Trophoblast cell (in vitro differentiated cells and primary cell): ENCODE measurements at regions not wholly inside any gene's neighbourhood (a gene's known extent, or its start where the extent isn't known, plus 50 kb on each side); places are given as distances from the start of the nearest gene placed in this dataset.

Experiments used
- DNase-seq, 2 donors: peaks; one replicate each; pipeline ENCODE4 v3.0.0-alpha.2; 2016
- H2AFZ ChIP-seq: 2 replicates; pipeline ENCODE4 v1.6.1; 2013; ENCODE audit warnings: low read length, moderate library complexity, mild to moderate bottlenecking; ENCODE audit not compliant: insufficient read depth, poor library complexity
- H2AK5ac ChIP-seq: 2 replicates; pipeline ENCODE4 v1.6.1; 2013; ENCODE audit warnings: mild to moderate bottlenecking, low read length
- H2BK120ac ChIP-seq: 2 replicates; pipeline ENCODE4 v1.6.1; 2013; ENCODE audit warnings: low read length, mild to moderate bottlenecking, moderate library complexity; ENCODE audit not compliant: insufficient read depth, poor library complexity
- H2BK12ac ChIP-seq: 2 replicates; pipeline ENCODE4 v1.6.1; 2013; ENCODE audit warnings: mild to moderate bottlenecking, low read length, moderate library complexity
- H2BK5ac ChIP-seq: 2 replicates; pipeline ENCODE4 v1.6.1; 2013; ENCODE audit warnings: low read length, low read depth, moderate library complexity, mild to moderate bottlenecking; ENCODE audit not compliant: poor library complexity
- H3K14ac ChIP-seq: 2 replicates; pipeline ENCODE4 v1.6.1; 2013; ENCODE audit warnings: mild to moderate bottlenecking, low read length
- H3K18ac ChIP-seq: 2 replicates; pipeline ENCODE4 v1.6.1; 2013; ENCODE audit warnings: mild to moderate bottlenecking, low read length
- H3K23ac ChIP-seq: 2 replicates; pipeline ENCODE4 v1.6.1; 2013; ENCODE audit warnings: low read length
- H3K27ac ChIP-seq: 2 replicates; pipeline ENCODE4 v1.5.1; 2013; ENCODE audit warnings: low read depth, mild to moderate bottlenecking, inconsistent platforms, low read length, moderate library complexity
- H3K27me3 ChIP-seq: 2 replicates; pipeline ENCODE4 v1.6.1; 2013; ENCODE audit warnings: inconsistent platforms, mild to moderate bottlenecking, low read length, moderate library complexity; ENCODE audit not compliant: insufficient read depth
- H3K36me3 ChIP-seq, 2 experiments: 1 replicate in 1 of 2; 2 replicates in 1 of 2; pipeline ENCODE4 v1.6.1; 2013; ENCODE audit warnings: low read length in 2 of 2, mild to moderate bottlenecking in 2 of 2, moderate library complexity in 1 of 2; ENCODE audit not compliant: insufficient read depth in 2 of 2, control insufficient read depth in 1 of 2
- H3K4ac ChIP-seq: 2 replicates; pipeline ENCODE4 v1.6.1; 2013; ENCODE audit warnings: low read depth, mild to moderate bottlenecking, low read length, moderate library complexity
- H3K4me1 ChIP-seq, 2 experiments: 1 replicate in 1 of 2; 2 replicates in 1 of 2; pipeline ENCODE4 v1.6.1; 2013; ENCODE audit warnings: low read length in 2 of 2, mild to moderate bottlenecking in 2 of 2, moderate library complexity in 1 of 2; ENCODE audit not compliant: insufficient read depth in 2 of 2, control insufficient read depth in 1 of 2
- H3K4me2 ChIP-seq: 2 replicates; pipeline ENCODE4 v1.6.1; 2013; ENCODE audit warnings: inconsistent platforms, mild to moderate bottlenecking, low read length, moderate library complexity
- H3K4me3 ChIP-seq: 2 replicates; pipeline ENCODE4 v1.5.1; 2013; ENCODE audit warnings: mild to moderate bottlenecking, low read depth, low read length, inconsistent platforms
- H3K79me1 ChIP-seq: one replicate; pipeline ENCODE4 v1.6.1; 2013; ENCODE audit warnings: low read length
- H3K79me2 ChIP-seq: 2 replicates; pipeline ENCODE4 v1.6.1; 2013; ENCODE audit warnings: low read length, mild to moderate bottlenecking; ENCODE audit not compliant: control insufficient read depth, insufficient read depth, poor library complexity
- H3K9ac ChIP-seq: 2 replicates; pipeline ENCODE4 v1.6.1; 2013; ENCODE audit warnings: mild to moderate bottlenecking, low read length
- H3K9me3 ChIP-seq: 2 replicates; pipeline ENCODE4 v1.6.1; 2013; ENCODE audit warnings: low read depth, mild to moderate bottlenecking, control low read depth, inconsistent platforms, low read length; ENCODE audit not compliant: insufficient read depth
- H4K12ac ChIP-seq: 2 replicates; pipeline ENCODE4 v1.6.1; 2013; ENCODE audit warnings: low read depth, mild to moderate bottlenecking, low read length, moderate library complexity
- H4K8ac ChIP-seq: 2 replicates; pipeline ENCODE4 v1.6.1; 2013; ENCODE audit warnings: low read depth, mild to moderate bottlenecking, low read length, moderate library complexity
- H4K91ac ChIP-seq: one replicate; pipeline ENCODE4 v1.6.1; 2013; ENCODE audit warnings: low read depth, mild to moderate bottlenecking, low read length, moderate library complexity
- WGBS: extraction: QIAGEN DNeasy Blood & Tissue Kit; methylation state at CpG from one replicate; pipeline ENCODE4 v1.1.7; 2013; ENCODE audit warnings: missing lambda C conversion rate; ENCODE audit not compliant: insufficient read length, insufficient coverage; ENCODE audit errors: extremely low coverage; 5-methylcytosine and 5-hydroxymethylcytosine counted together

DNA sequence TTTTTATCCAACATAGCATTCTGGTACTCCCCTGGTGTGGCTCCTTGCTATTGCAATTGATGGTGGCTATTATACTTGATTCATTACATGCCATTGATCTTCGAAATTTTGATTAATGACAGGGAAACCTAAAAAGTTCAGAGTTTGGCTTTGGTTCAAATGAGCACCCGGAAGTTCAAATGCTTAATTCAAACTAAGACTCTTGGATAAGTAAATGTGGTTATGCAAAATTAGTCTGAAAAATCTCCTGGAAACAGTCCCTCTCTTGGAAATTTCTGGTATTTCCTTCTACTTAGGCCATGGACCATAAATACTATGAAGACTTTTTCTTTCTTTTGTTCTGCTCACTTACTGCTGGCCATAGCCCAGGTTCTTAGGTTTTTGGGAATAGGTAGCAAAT is 65.3 kb upstream of the SMIM21 start:
- H2BK12ac ChIP-seq, result no peak overlapping the region
- no peak for DNase-seq
- no CpG with 5 or more reads among the region's 2 CpGs for WGBS
- H4K12ac ChIP-seq, result no peak overlapping the region
- H3K27ac ChIP-seq, result no peak overlapping the region
- no peak overlapping the region for H4K91ac ChIP-seq
- H3K36me3 ChIP-seq, result no peaks in the 10 kb centered on the region
- H3K4ac ChIP-seq, result no peak overlapping the region
- H3K9ac ChIP-seq, result no peak overlapping the region
- no peak overlapping the region for H2AK5ac ChIP-seq
- H3K4me3 ChIP-seq, result no peak overlapping the region
- no peak overlapping the region for H3K23ac ChIP-seq
- no peak overlapping the region for H2BK5ac ChIP-seq
- H3K4me1 ChIP-seq, result no peaks in the 10 kb centered on the region
- no peak overlapping the region for H2AFZ ChIP-seq
- H3K27me3 ChIP-seq, result no peaks in the 10 kb centered on the region
- H2BK120ac ChIP-seq, result no peak overlapping the region
- H3K9me3 ChIP-seq, result peaks cover 2% of the 10 kb centered on the region
- no peak overlapping the region for H3K18ac ChIP-seq
- H3K79me2 ChIP-seq, result no peaks in the 10 kb centered on the region
- H3K14ac ChIP-seq, result no peak overlapping the region
- no peaks in the 10 kb centered on the region for H3K79me1 ChIP-seq
- no peak overlapping the region for H3K4me2 ChIP-seq
- H4K8ac ChIP-seq, result no peak overlapping the region

- Histone ChIP-seq H3K14ac (no peak overlapping the region), H3K9ac (no peak overlapping the region), H3K4ac (no peak overlapping the region), H2BK12ac (no peak overlapping the region), H3K27me3 (no peaks in the 10 kb centered on the region), H3K9me3 (peaks cover 2% of the 10 kb centered on the region), H2AK5ac (no peak overlapping the region), H3K79me1 (no peaks in the 10 kb centered on the region), H3K18ac (no peak overlapping the region), H3K36me3 (no peaks in the 10 kb centered on the region), H2AFZ (no peak overlapping the region), H2BK120ac (no peak overlapping the region), H3K23ac (no peak overlapping the region), H4K91ac (no peak overlapping the region), H2BK5ac (no peak overlapping the region), H4K8ac (no peak overlapping the region), H3K4me2 (no peak overlapping the region), H3K27ac (no peak overlapping the region), H3K4me1 (no peaks in the 10 kb centered on the region), H3K79me2 (no peaks in the 10 kb centered on the region), H4K12ac (no peak overlapping the region), H3K4me3 (no peak overlapping the region)
- no peak for DNase-seq
- no CpG with 5 or more reads among the region's 5 CpGs for WGBS
Measured at GRCh38 chr18:75491361-75491760, 63.9 kb upstream of the SMIM21 start.

GRCh38 chr18:75489493-75490190 is 62.1 kb upstream of the SMIM21 start:
- no peak overlapping the region for H4K91ac ChIP-seq
- H2BK12ac ChIP-seq, result no peak overlapping the region
- no peak overlapping the region for H2AK5ac ChIP-seq
- no peak overlapping the region for H3K23ac ChIP-seq
- no peak overlapping the region for H2AFZ ChIP-seq
- DNase-seq, result peak; percentile 58 to 86
- H3K9me3 ChIP-seq, result no peaks in the 10 kb centered on the region
- no CpG with 5 or more reads among the region's 13 CpGs for WGBS
- no peak overlapping the region for H3K27ac ChIP-seq
- no peaks in the 10 kb centered on the region for H3K4me1 ChIP-seq
- H4K8ac ChIP-seq, result no peak overlapping the region
- no peak overlapping the region for H2BK120ac ChIP-seq
- H3K27me3 ChIP-seq, result no peaks in the 10 kb centered on the region
- H2BK5ac ChIP-seq, result no peak overlapping the region
- no peaks in the 10 kb centered on the region for H3K79me2 ChIP-seq
- no peak overlapping the region for H3K14ac ChIP-seq
- no peaks in the 10 kb centered on the region for H3K79me1 ChIP-seq
- H3K4ac ChIP-seq, result no peak overlapping the region
- H3K9ac ChIP-seq, result no peak overlapping the region
- no peak overlapping the region for H3K4me2 ChIP-seq
- no peak overlapping the region for H3K18ac ChIP-seq
- no peak overlapping the region for H3K4me3 ChIP-seq
- no peak overlapping the region for H4K12ac ChIP-seq
- no peaks in the 10 kb centered on the region for H3K36me3 ChIP-seq

GRCh38 chr18:75483662-75484061 is 56.2 kb upstream of the SMIM21 start:
- no peak overlapping the region for H3K18ac ChIP-seq
- H3K4ac ChIP-seq, result no peak overlapping the region
- no peak overlapping the region for H4K91ac ChIP-seq
- H3K27ac ChIP-seq, result no peak overlapping the region
- H3K79me1 ChIP-seq, result no peaks in the 10 kb centered on the region
- H3K4me2 ChIP-seq, result no peak overlapping the region
- H3K4me1 ChIP-seq, result no peaks in the 10 kb centered on the region
- no peaks in the 10 kb centered on the region for H3K9me3 ChIP-seq
- H3K27me3 ChIP-seq, result no peaks in the 10 kb centered on the region
- no peak overlapping the region for H4K8ac ChIP-seq
- H3K14ac ChIP-seq, result no peak overlapping the region
- no peak overlapping the region for H2AK5ac ChIP-seq
- H2AFZ ChIP-seq, result no peak overlapping the region
- no CpG with 5 or more reads among the region's 3 CpGs for WGBS
- no peak for DNase-seq
- H3K9ac ChIP-seq, result no peak overlapping the region
- no peak overlapping the region for H3K4me3 ChIP-seq
- no peaks in the 10 kb centered on the region for H3K36me3 ChIP-seq
- no peak overlapping the region for H3K23ac ChIP-seq
- H4K12ac ChIP-seq, result no peak overlapping the region
- H2BK12ac ChIP-seq, result no peak overlapping the region
- no peak overlapping the region for H2BK120ac ChIP-seq
- no peak overlapping the region for H2BK5ac ChIP-seq
- H3K79me2 ChIP-seq, result no peaks in the 10 kb centered on the region
